Cardiac fibroblast (primary cell): ENCODE measurements at regions not wholly inside any gene's neighbourhood (a gene's known extent, or its start where the extent isn't known, plus 50 kb on each side); places are given as distances from the start of the nearest gene placed in this dataset.
A peak's percentile ranks its signal among the peaks of the same experiment; 100 is the strongest.

Experiments used
- DNase-seq, 2 donors: peaks; one replicate each; pipeline versions ENCODE4 v3.0.0 to v3.0.0-alpha.2; 2010; ENCODE audit warnings: low read depth in 2 of 2
- H3K4me3 ChIP-seq, 2 donors: replicated peaks in 1 of 2; 1 replicate in 1 of 2; 2 replicates in 1 of 2; pipeline ENCODE4 v1.5.1; 2011; ENCODE audit warnings: low read depth in 2 of 2, low read length in 2 of 2, mild to moderate bottlenecking in 2 of 2, moderate library complexity in 1 of 2
- TF ChIP-seq, protein P1 (sequence below): IDR thresholded peaks from one replicate; pipeline ENCODE4 v1.5.1; 2011; ENCODE audit warnings: low read depth, mild to moderate bottlenecking, low read length, inconsistent platforms

DNA sequence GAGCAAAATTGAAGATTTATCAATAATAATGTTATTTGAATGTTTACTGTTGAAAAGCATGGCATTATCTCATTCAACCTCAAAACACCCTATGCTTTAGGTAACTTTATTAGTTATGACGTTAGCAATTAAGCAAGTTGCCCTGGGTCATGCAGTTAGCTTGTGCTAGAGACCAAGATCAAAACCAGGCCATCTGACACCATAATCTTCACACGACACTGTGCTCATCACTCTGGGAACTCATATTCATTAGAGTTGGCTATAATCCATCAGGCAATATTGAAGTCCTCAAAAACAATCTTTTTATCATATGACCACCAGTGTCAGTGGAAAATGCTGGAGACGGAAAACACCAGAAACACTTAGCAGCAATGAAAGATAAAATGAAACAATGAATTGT, 253.5 kb downstream of the PCDH20 start:
- TF ChIP-seq, protein P1, sequence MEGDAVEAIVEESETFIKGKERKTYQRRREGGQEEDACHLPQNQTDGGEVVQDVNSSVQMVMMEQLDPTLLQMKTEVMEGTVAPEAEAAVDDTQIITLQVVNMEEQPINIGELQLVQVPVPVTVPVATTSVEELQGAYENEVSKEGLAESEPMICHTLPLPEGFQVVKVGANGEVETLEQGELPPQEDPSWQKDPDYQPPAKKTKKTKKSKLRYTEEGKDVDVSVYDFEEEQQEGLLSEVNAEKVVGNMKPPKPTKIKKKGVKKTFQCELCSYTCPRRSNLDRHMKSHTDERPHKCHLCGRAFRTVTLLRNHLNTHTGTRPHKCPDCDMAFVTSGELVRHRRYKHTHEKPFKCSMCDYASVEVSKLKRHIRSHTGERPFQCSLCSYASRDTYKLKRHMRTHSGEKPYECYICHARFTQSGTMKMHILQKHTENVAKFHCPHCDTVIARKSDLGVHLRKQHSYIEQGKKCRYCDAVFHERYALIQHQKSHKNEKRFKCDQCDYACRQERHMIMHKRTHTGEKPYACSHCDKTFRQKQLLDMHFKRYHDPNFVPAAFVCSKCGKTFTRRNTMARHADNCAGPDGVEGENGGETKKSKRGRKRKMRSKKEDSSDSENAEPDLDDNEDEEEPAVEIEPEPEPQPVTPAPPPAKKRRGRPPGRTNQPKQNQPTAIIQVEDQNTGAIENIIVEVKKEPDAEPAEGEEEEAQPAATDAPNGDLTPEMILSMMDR = no peak
- no peak for DNase-seq
- H3K4me3 ChIP-seq = no peak overlapping the region

DNA sequence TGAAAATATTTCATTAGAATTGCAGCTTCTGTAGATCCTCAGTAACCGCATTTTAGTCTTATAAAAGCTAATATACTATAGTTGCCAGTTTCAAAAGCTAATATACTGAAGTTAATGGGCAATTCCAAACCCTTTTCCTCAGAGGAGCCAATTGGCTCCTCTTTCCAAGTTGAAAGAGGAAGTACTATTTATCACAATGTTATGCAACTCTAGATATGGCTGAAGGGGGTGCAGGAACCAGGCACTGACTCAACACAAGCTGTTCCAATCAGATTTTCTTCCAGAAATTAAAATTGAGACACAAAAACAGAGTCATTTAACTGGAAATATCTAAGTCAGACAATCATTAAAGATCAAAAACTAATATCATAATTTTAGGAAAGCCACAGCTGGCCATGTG, 258.9 kb downstream of the PCDH20 start:
- H3K4me3 ChIP-seq = no peak overlapping the region
- DNase-seq = peak in 1 of 2 donors; percentile 23
- TF ChIP-seq, protein P1 = no peak

DNA sequence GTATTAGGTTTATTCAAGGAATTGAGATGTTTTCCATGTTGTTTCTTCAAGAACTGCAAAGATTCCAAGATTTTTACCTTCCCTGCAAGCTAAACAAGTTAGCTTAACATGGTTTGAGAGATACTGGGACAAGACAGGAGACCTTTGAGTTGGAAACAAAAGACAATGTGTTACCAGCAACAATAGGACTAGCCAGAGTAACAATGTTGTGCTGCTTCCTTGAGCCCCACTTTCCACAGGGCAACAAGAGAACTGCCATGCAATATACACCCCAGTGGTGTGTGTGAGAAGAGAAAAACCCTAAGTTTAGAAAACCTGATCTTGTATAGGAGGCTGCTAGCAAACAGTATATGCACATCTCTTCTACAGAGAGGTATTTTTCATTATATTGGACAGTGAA, 264.6 kb downstream of the PCDH20 start:
- no peak overlapping the region for H3K4me3 ChIP-seq
- no peak for DNase-seq
- TF ChIP-seq, protein P1 = no peak

DNA sequence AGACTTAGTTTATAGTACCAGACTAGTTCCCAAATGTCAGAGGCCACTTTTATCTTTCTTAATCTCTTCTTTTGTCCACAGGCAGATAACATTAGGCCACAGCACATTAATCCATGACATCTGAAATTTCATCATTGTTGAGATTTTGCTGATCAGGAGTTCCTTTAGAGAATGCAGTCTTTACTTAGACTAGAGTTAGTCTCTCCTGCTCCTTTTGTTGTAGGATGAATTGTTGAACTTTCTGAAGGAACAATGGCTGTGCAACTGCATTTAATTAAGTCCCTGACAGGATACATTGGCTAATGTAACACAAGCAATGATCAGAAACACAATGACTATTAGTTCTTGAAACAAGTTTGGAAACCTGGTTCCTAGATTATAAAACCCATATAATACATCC, 266.3 kb downstream of the PCDH20 start:
- no peak overlapping the region for H3K4me3 ChIP-seq
- TF ChIP-seq, protein P1 = no peak
- DNase-seq = no peak

DNA sequence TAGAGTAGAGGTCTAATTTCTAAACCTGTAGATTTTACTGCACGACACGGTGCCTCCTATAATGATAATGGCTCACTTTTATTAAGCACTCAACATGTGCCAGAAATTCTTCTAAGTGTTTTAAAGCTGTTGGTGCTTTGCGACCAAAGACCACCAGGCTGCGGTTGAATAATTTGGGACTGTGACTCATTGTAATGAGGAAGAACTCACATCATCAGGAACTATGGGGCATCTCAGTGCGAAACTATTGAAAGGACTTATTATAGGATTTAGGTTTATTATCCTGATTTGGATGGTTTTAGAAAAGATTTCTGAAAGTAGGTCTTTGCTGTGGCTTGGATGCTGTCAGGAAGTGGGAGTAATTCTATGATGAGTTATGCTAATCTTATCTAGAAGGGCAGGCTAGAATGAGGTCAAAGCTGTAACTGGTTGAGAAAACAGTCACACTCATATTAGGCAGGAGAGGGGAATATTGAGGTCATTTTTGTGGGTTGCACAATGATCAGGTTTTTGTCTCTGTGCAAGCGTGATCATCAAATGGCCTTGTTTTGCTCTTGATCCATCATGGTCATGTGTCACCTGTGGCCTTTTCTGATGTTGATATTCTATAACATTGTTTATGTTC, 266.8 kb downstream of the PCDH20 start:
- TF ChIP-seq, protein P1 = no peak
- H3K4me3 ChIP-seq = no peak overlapping the region
- no peak for DNase-seq

DNA sequence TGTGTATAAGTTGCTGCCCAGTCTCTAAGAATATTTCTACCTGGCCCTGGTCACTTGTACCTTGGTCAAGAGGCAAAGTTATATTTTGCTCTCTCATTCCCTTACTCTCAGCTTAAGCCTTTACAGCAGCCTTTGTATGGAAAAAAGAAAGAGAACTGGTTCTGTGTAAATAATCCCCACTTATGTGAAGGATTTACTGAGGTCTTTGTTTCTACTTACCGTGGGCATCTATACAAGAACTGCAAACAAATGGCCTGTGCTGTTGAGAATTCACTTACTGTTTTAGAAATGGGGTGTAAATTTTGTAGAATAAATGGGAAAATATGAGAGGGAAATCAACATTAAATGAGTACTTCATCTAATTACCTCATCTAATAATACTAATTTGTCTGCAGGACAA, 267.4 kb downstream of the PCDH20 start:
- TF ChIP-seq, protein P1 = no peak
- H3K4me3 ChIP-seq = no peak overlapping the region
- DNase-seq = no peak

DNA sequence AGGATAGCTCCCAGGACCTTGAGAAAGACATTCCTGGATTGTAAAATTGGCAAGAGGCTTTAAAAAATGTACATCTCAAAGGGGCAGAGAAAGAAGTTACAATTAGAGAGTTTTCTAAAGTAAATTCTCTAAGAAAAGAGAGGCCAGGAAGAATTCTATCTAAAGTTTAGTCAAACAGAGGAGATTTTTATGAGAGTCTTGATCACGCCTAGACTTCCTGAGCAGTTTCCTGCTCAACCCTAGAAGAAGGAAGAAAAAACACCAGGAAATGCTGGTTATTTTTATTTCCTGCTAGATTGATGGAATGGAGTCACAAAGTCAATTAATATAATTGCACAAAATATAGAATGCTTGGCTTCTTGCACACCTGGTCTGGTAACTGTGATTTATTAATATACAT, 269.1 kb downstream of the PCDH20 start:
- TF ChIP-seq, protein P1 = no peak
- no peak for DNase-seq
- no peak overlapping the region for H3K4me3 ChIP-seq
